Left ventricle myocardium inferior (tissue), 1 donor: ENCODE measurements at regions not wholly inside any gene's neighbourhood (a gene's known extent, or its start where the extent isn't known, plus 50 kb on each side); places are given as distances from the start of the nearest gene placed in this dataset.

Experiments used
- DNase-seq: peaks from one replicate; pipeline ENCODE4 v3.0.0-alpha.2; 2020
- H3K27ac ChIP-seq: fragments of 200-600 bp; replicated peaks from 2 replicates; pipeline ENCODE4 v1.8.0; 2021
- H3K27me3 ChIP-seq: fragments of 200-600 bp; 2 replicates; pipeline ENCODE4 v1.8.0; 2021; ENCODE audit warnings: low read depth
- H3K36me3 ChIP-seq: fragments of 200-600 bp; 2 replicates; pipeline ENCODE4 v1.8.0; 2021
- H3K4me1 ChIP-seq: fragments of 200-600 bp; 2 replicates; pipeline ENCODE4 v1.8.0; 2021
- H3K4me3 ChIP-seq: fragments of 200-600 bp; 2 replicates; pipeline ENCODE4 v1.8.0; 2021; ENCODE audit warnings: mild to moderate bottlenecking, moderate library complexity
- H3K9me3 ChIP-seq: fragments of 200-600 bp; replicated peaks from 2 replicates; pipeline ENCODE4 v1.8.0; 2021
- intact Hi-C: fragments of 100-400 bp; cut with micrococcal nuclease; formaldehyde crosslinking; loops from one replicate; pipeline ENCODE4 v1.11.0; 2022
- TF ChIP-seq, protein P1 (sequence below): fragments of 200-600 bp; IDR thresholded peaks from 2 replicates; pipeline ENCODE4 v1.8.0; 2021; ENCODE audit warnings: antibody characterized with exemption, mild to moderate bottlenecking, borderline replicate concordance
- donor health status: DM: no; HTN: yes; CAD: no; lungs with severe emphysema.

DNA sequence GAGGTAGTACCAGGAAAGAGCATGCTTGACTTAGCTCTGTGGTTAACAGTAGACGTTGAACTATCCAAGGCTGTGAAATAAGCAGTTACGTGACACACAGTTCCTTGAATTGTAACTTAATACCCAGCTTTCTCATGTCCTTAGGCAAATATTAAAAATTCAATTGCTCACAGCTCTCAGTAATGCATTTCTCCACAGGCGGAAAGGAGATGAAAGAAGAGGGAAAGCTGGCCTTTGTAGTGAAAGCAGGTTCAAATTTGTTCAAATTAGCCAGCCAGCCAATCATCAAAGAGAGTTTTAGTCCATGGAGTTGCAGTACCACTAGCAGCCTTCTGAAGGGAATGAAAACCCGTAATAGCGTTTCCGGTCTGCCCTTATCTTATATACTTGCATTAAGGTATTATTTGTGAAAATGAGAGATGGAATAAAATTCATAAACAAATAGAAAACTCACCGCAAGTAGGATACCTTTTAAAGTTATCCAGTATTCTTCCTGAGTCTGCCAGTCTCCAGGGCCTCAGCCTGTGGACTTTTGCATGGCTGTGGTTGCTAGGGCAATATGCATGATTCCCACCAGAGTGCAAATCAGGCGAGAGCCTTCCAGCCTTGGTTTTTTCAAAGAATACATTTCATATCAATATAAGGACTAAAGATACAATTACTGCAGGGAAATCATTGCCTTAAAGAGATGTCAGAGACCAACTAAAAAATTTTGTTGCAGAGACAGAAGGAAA lies 795.5 kb downstream of the TNS3 start:
- H3K27me3 ChIP-seq, result no peaks in the 10 kb centered on the region
- intact Hi-C loops, result no loop called here
- no peak overlapping the region for H3K4me3 ChIP-seq
- TF ChIP-seq, protein P1, sequence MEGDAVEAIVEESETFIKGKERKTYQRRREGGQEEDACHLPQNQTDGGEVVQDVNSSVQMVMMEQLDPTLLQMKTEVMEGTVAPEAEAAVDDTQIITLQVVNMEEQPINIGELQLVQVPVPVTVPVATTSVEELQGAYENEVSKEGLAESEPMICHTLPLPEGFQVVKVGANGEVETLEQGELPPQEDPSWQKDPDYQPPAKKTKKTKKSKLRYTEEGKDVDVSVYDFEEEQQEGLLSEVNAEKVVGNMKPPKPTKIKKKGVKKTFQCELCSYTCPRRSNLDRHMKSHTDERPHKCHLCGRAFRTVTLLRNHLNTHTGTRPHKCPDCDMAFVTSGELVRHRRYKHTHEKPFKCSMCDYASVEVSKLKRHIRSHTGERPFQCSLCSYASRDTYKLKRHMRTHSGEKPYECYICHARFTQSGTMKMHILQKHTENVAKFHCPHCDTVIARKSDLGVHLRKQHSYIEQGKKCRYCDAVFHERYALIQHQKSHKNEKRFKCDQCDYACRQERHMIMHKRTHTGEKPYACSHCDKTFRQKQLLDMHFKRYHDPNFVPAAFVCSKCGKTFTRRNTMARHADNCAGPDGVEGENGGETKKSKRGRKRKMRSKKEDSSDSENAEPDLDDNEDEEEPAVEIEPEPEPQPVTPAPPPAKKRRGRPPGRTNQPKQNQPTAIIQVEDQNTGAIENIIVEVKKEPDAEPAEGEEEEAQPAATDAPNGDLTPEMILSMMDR, result no peak
- no peak for DNase-seq
- no peaks in the 10 kb centered on the region for H3K4me1 ChIP-seq
- H3K27ac ChIP-seq, result no peak overlapping the region
- H3K9me3 ChIP-seq, result no peaks in the 10 kb centered on the region
- no peaks in the 10 kb centered on the region for H3K36me3 ChIP-seq

DNA sequence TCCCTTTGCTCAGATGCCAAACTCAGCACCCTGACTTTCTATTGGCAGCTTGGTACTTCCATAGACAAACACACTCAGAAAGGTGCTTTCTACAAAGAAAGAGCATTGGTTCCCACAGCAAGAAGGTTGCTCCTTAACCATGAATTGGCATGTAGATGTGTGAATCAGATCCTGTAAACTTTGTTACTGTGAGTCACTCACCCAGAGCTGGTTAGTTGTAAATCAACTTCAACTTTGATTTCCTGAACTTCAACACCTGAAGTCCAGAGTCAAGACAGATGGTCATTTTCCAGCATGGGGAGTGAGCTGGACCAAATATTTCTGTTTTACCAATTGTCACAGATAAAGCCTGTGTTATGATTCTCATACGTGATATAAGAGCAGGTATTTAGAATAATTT lies 797.2 kb downstream of the TNS3 start:
- peaks cover 9% of the 10 kb centered on the region for H3K9me3 ChIP-seq
- TF ChIP-seq, protein P1, result no peak
- H3K27ac ChIP-seq, result no peak overlapping the region
- no peak overlapping the region for H3K4me3 ChIP-seq
- no peaks in the 10 kb centered on the region for H3K4me1 ChIP-seq
- DNase-seq, result no peak
- intact Hi-C loops, result no loop called here
- no peaks in the 10 kb centered on the region for H3K36me3 ChIP-seq
- H3K27me3 ChIP-seq, result no peaks in the 10 kb centered on the region

DNA sequence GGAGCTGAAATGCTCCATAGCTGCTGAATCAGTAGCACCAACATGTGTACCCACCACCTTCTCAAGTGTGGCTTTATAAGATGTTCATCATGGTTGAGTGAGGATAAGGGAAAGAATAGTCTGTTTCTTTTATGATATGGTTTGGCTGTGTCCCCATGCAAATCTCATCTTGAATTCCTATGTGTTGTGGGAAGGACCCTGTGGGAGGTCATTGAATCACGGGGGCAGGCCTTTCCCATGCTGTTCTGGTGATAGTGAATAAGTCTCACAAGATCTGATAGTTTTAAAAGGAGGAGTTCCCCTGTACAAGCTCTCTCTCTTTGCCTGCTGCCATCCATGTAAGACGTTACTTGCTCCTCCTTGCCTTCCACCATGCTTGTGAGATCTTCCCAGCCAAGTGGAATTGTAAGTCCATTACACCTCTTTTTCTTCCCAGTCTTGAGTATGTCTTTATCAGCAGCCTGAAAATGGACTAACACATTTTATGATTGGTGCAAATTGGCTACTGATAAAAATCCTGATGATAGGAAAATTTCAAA lies 799.9 kb downstream of the TNS3 start:
- intact Hi-C loops, result no loop called here
- TF ChIP-seq, protein P1, result no peak
- no peaks in the 10 kb centered on the region for H3K4me1 ChIP-seq
- no peak overlapping the region for H3K27ac ChIP-seq
- no peaks in the 10 kb centered on the region for H3K27me3 ChIP-seq
- no peak for DNase-seq
- H3K4me3 ChIP-seq, result no peak overlapping the region
- peaks cover 22% of the 10 kb centered on the region for H3K9me3 ChIP-seq
- no peaks in the 10 kb centered on the region for H3K36me3 ChIP-seq

- H3K4me3 ChIP-seq, result no peak overlapping the region
- intact Hi-C loops, result no loop called here
- TF ChIP-seq, protein P1, result peak; percentile 62
- H3K4me1 ChIP-seq, result peaks cover 37% of the 10 kb centered on the region
- no peak overlapping the region for H3K27ac ChIP-seq
- H3K36me3 ChIP-seq, result no peaks in the 10 kb centered on the region
- DNase-seq, result no peak
- peaks cover 22% of the 10 kb centered on the region for H3K9me3 ChIP-seq
- no peaks in the 10 kb centered on the region for H3K27me3 ChIP-seq
Observed at GRCh38 chr7:46776790-46777189, 805.1 kb downstream of the TNS3 start.

DNA sequence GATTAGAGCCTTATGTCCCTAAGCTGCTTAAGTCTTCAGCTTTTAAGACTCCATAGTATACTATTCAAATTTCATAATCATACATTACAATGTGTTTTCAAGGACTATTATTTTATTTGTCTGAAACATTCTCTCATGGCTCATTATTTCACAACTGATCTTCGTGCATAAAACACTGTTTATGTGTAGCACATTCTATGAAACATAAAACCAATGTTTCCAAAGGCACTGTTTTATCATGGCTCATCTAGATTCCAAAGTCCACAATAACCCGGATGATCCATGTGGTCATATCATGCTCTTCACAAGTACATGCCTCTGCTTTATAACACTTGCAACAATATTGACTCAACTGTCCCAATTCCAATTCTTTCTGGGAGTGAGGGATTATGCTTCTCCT lies 806.1 kb downstream of the TNS3 start:
- TF ChIP-seq, protein P1, result no peak
- DNase-seq, result no peak
- Histone ChIP-seq H3K27me3 (no peaks in the 10 kb centered on the region), H3K36me3 (no peaks in the 10 kb centered on the region), H3K4me3 (no peak overlapping the region), H3K27ac (no peak overlapping the region), H3K9me3 (peaks cover 22% of the 10 kb centered on the region), H3K4me1 (peaks cover 38% of the 10 kb centered on the region)
- intact Hi-C loops, result no loop called here
